Stimulated activated CD4-positive, alpha-beta T cell treated with anti-CD3 and anti-CD28 coated beads, Interleukin-1b, Interleukin-23, amount 100 ng/mL, for 1 hour (primary cell): ENCODE measurements at regions not wholly inside any gene's neighbourhood (a gene's known extent, or its start where the extent isn't known, plus 50 kb on each side); places are given as distances from the start of the nearest gene placed in this dataset.
A peak's percentile ranks its signal among the peaks of the same experiment; 100 is the strongest.

ENCODE experiments used
- DNase-seq, 2 donors: peaks; one replicate each; pipeline ENCODE4 v3.0.0-alpha.2; 2020; ENCODE audit warnings: low read depth in 2 of 2

- no peak for DNase-seq
Observed at GRCh38 chr1:209427277-209427676, 156.2 kb upstream of the CAMK1G start.

- no peak for DNase-seq
Observed at GRCh38 chr1:209427811-209428210, 155.7 kb upstream of the CAMK1G start.

- DNase-seq, result no peak
Observed at GRCh38 chr1:209428241-209428921, 155.1 kb upstream of the CAMK1G start.

GRCh38 chr1:209429611-209430010 is 153.9 kb upstream of the CAMK1G start:
- no peak for DNase-seq

- DNase-seq, result no peak
Observed at GRCh38 chr1:209430107-209430506, 153.4 kb upstream of the CAMK1G start.

GRCh38 chr1:209430821-209431259 is 152.7 kb upstream of the CAMK1G start:
- no peak for DNase-seq

GRCh38 chr1:209431402-209431801 is 152.1 kb upstream of the CAMK1G start:
- no peak for DNase-seq

- DNase-seq, result no peak
Observed at GRCh38 chr1:209431813-209432442, 151.6 kb upstream of the CAMK1G start.

- no peak for DNase-seq
Observed at GRCh38 chr1:209432443-209432825, 151.1 kb upstream of the CAMK1G start.

GRCh38 chr1:209433649-209434031 is 149.9 kb upstream of the CAMK1G start:
- no peak for DNase-seq

- DNase-seq, result no peak
Observed at GRCh38 chr1:209434066-209434465, 149.4 kb upstream of the CAMK1G start.

GRCh38 chr1:209434631-209435217 is 148.8 kb upstream of the CAMK1G start:
- no peak for DNase-seq

GRCh38 chr1:209435654-209436566 is 147.6 kb upstream of the CAMK1G start:
- peak in 1 of 2 donors; percentile 17 for DNase-seq

- DNase-seq, result no peak
Observed at GRCh38 chr1:209439828-209440227, 143.7 kb upstream of the CAMK1G start.

GRCh38 chr1:209443361-209443931 is 140.1 kb upstream of the CAMK1G start:
- DNase-seq, result no peak

GRCh38 chr1:209443975-209444651 is 139.4 kb upstream of the CAMK1G start:
- no peak for DNase-seq

GRCh38 chr1:209444961-209445360 is 138.6 kb upstream of the CAMK1G start:
- no peak for DNase-seq

- DNase-seq, result no peak
Observed at GRCh38 chr1:209445576-209445975, 137.9 kb upstream of the CAMK1G start.

- DNase-seq, result no peak
Observed at GRCh38 chr1:209446356-209446755, 137.2 kb upstream of the CAMK1G start.

GRCh38 chr1:209454340-209454994 is 129.0 kb upstream of the CAMK1G start:
- no peak for DNase-seq

GRCh38 chr1:209455145-209455544 is 128.4 kb upstream of the CAMK1G start:
- DNase-seq, result no peak
